ENCODE measurements at regions not wholly inside any gene's neighbourhood (a gene's known extent, or its start where the extent isn't known, plus 50 kb on each side); places are given as distances from the start of the nearest gene placed in this dataset.

GRCh38 chr3:135645541-135645940 is 320.0 kb upstream of the PPP2R3A start:
- TF ChIP-seq REST (IDR thresholded peaks at IDR 0.05; ENCODE audit: low read depth) = no peak
- TF ChIP-seq TAF1 (IDR thresholded peaks at IDR 0.05; ENCODE audit: low read depth) = no peak
- no peak for TF ChIP-seq TCF12 (IDR thresholded peaks at IDR 0.05; ENCODE audit: low read depth)
- no peak for TF ChIP-seq EP300 (IDR thresholded peaks at IDR 0.05; ENCODE audit: borderline replicate concordance)
- TF ChIP-seq NFIC (IDR thresholded peaks at IDR 0.05) = no peak
- TF ChIP-seq YY1 (IDR thresholded peaks at IDR 0.05; ENCODE audit: low read depth) = no peak
- no peak for TF ChIP-seq CREB1 (IDR thresholded peaks at IDR 0.05; ENCODE audit: low read depth)
- no peak for TF ChIP-seq USF1 (IDR thresholded peaks at IDR 0.05)
- no peak for TF ChIP-seq MAX (IDR thresholded peaks at IDR 0.05)
- TF ChIP-seq RAD21 (IDR thresholded peaks at IDR 0.05; ENCODE audit: low read depth) = no peak
- no peak for TF ChIP-seq EGR1 (IDR thresholded peaks at IDR 0.05)
- TF ChIP-seq CEBPB (IDR thresholded peaks at IDR 0.05) = no peak

Data from Ishikawa (cell line).